ENCODE measurements at regions not wholly inside any gene's neighbourhood (a gene's known extent, or its start where the extent isn't known, plus 50 kb on each side); places are given as distances from the start of the nearest gene placed in this dataset.
A peak's percentile ranks its signal among the peaks of the same experiment; 100 is the strongest.

DNA sequence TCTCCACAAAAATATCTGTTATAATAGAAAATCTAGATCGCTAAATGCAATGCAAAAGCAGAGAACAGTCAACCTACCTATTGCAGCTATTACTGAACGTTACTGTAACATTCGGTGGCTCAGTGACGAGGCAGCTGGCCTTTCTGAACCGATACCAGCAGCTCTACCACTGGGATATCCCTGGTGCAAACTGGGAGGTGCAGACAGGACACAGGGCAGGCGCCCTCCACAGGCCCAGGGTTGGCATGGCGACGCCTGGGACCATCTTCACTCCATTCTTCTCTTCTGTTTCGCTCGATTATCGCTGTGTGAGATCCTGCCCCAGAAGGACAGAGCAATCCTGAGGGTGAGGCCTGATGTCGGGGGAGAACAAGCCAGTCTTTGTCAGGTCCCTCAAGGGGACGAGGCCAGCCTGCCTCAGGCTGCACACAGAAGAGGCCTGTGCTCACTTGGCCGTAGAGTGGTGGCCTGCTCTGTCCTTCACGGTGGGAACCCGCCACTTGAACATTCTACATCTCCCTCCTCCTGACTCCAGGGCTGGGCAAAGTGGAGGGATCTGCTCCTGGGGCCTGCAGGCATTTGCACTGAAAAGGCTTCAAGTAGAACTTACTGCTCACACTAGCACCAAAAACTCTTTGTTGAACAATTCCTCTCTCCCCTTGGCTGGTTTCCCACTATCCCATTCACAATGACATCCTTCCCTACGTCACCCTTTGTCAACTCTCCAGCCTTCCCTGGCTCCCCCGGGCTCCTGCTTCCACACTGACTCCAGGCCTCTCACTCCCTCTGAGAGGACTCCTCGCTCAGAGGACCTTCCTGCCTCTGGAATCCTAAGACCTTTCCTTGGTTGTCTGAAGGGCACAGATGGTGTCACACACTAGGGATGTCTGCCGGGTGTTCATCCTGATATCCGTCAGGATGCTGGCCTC, 49.7 kb downstream of the CYRIA start:
- no peak for DNase-seq (ENCODE audit: low spot score)

DNA sequence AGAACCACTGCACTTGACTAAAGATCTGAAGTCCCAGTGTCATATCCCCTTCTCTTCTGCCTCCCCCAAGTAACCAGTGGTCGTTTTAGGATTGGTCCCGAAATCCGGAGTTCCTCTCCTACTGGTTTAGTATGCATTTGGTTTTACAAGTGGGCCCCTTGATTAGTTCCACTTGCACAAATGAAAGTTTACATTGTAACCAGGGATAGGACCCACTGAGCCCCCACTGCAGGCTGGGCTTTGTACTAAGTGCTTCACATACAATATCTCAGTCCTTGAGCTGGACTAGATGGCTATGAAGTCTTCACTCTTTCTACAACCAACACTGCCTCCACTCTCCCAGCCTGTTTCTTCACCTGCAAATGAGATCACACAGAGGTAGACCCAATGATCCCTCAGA, 50.4 kb downstream of the CYRIA start:
- DNase-seq (ENCODE audit: low spot score): no peak

- DNase-seq (ENCODE audit: low spot score): no peak
Observed at GRCh38 chr2:16614314-16614860, 51.2 kb downstream of the CYRIA start.

DNA sequence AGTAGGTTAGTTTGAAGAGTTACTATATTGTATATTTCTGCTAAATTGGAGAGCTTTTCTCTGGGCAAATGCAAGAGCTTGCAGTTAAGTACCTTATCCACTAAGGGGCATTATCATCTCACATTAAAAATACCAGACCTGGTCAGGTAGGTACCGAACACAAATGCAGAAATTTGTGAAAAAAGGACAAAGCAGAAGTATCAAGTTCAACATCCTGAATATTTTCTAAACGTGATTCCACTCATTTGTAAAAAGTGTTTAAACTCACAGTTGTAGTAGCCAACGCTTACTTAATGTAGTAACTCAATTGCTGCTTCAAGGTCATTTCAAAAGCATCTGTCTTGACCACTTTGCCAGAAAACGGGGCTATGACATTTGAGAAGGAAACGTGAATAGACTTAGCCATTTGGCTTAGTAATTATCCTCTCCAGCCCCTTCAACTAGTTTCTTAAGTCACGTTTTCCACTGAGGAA, 52.1 kb downstream of the CYRIA start:
- no peak for DNase-seq (ENCODE audit: low spot score)

DNA sequence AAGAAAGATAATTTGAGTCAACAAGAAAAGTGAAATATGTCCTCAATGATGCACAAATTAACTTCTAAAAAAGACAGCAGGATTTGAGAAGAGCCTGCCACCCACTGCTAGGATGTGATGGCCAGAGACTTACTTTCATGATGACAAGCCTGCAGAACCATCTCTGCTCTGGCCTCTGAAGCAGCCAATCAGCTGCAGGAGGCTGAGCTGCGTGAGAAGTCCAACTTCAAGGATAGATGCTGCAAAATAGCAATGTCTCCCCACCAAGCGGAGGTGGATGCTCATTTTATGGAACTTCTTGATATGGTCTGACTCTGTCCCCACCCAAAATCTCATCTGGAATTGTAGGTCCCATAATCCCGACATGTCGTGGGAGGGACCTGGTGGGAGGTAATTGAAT, 53.1 kb downstream of the CYRIA start:
- no peak for DNase-seq (ENCODE audit: low spot score)

DNA sequence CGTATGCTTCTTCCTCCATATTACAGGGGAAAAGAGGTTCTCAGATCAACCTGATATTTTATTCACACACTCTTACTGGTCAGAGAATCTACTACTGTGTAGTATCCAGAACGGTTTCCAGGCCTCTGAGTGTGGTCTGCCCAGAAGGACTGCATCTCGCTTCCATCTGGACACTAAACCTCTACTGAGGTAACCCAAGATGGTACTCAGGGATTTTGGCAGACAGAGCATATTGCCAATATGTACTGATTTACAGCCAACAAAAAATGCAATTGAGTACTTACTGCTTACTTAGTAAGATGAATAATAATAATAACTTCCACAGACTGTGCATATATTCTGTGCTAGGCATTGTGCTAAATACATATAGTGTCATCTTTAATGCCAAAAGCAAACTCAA, 55.8 kb downstream of the CYRIA start:
- no peak for DNase-seq (ENCODE audit: low spot score)

DNA sequence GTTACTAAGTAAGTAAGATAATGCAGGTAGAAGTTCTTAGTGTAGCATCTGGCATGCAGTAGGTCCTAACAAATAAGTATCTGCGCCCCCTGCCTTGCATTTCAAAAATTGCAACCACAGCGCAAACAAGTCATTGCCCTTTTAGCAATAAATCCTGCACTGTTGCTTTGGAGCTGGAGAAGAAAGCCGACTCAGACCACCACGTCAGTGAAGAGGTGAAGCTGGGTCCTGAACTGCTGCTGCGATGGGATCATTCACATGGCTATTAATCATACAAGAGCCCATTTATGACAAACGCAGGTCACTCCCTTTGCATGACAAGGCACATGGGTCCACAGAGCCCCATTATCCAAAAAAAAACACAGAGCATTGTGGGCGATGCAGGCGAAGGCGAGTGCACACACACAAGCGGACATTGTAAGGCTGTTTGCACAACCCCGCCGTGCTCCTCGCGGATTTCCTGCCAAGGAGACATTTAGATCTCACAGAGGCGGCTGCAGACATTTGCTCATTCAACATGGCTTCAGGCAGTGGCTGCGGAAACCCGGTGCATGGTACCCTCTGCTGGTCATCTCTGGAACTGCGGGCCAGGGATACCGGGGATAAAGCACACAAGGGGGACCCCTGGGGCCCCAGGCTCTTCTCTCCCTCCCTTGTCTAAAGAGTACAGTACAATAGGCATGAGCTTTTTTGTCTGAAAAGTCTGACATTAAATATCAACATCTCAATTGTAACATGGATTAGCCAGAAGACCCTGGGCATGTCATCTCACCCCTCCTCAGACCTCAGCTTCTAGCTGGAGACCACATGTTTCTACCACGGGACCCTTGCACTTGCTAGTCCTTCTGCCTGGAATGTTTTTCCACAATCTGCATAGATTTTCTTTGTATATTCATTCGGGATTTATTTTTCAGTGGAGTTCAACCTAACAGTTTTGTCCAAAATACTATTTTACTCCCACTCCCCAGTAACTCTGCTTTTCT, 56.7 kb downstream of the CYRIA start:
- DNase-seq (ENCODE audit: low spot score): peak; percentile 90

GRCh38 chr2:16607301-16607700, 58.3 kb downstream of the CYRIA start:
- DNase-seq (ENCODE audit: low spot score): no peak

GRCh38 chr2:16604236-16604635, 61.4 kb downstream of the CYRIA start:
- DNase-seq (ENCODE audit: low spot score): no peak

DNA sequence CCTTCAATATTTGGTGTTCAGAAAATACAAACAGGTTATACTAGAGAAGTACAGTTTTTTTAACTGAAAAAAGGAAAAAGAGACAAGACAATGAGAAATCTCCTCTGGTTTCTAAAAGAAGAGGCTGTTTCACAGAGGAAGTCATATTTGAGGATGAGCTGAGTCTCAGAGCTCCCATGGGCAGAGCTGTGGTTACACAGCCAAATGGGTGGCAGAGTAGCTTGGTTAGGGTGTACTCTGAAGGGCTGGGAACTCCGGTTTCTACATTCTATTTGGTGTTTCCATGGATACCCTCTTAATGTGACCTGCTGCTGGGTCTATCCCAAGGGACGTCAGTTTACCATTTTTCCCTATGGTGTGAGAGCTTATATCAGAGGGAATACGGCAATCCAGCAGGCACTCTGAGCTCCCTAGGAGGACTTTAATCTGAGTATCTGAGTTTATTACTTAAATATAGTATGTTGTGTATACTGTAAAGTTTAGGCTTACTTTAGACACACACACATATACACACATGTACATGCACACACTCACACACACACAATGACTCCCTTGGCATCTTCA, 74.2 kb downstream of the CYRIA start:
- DNase-seq (ENCODE audit: low spot score): no peak

- DNase-seq (ENCODE audit: low spot score): no peak
Observed at GRCh38 chr2:16589465-16589864, 76.2 kb downstream of the CYRIA start.

DNA sequence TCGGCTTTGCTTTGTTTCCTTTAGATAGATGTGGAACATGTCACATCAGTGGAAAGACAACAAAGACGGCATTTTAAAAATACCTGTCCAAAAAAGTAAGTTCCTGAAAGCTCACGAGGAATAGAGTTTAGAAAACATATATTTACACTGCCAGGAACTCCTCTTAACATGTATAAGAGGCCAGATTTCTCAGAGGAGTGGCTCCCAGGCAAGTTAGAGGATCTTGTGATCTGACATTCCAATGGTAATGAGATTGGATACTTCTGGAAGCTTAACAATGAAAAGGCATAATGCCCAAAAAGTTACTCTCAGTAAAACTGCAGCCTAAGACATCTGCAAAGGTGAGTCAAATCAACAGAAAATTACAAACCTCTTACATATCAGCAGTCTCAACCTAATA, 77.1 kb downstream of the CYRIA start:
- DNase-seq (ENCODE audit: low spot score): no peak

DNA sequence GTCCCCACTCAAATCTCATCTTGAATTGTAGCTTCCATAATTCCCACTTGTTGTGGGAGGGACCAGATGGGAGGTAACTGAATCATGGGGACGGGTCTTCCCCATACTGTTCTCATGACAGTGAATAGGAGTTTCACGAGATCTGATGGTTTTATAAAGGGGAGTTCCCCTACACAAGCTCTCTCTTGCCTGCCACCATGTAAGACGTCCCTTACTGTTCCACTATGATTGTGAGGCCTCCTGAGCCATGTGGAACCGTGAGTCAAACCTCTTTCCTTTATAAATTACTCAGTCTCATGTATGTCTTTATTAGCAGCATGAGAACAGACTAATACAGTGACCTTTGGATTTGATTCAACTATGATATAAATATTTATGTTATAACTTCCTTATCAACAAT, 78.0 kb downstream of the CYRIA start:
- no peak for DNase-seq (ENCODE audit: low spot score)

GRCh38 chr2:16584824-16585540, 80.7 kb downstream of the CYRIA start:
- no peak for DNase-seq (ENCODE audit: low spot score)

- DNase-seq (ENCODE audit: low spot score): no peak
Observed at GRCh38 chr2:16584084-16584483, 81.5 kb downstream of the CYRIA start.

- no peak for DNase-seq (ENCODE audit: low spot score)
Observed at GRCh38 chr2:16581241-16581640, 84.4 kb downstream of the CYRIA start.

DNA sequence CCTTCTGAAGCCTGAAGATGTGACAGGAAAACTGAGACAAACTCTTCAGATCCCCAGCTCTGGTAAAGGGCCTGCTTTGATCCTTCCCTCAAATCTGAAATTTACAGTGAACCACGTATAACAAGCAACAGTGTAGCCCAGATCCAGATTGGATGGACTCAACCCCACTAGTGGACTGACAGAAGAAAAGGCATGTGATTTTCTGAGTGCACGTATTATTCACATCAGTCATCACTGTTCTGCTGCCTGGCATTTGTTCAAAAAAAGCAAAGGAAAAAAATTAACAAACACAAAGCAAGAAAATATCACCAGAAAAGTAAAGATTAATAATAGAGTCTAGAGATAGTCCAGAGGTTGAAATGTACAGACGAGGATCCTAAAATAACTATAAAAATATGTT, 87.6 kb downstream of the CYRIA start:
- no peak for DNase-seq (ENCODE audit: low spot score)

- DNase-seq (ENCODE audit: low spot score): no peak
Observed at GRCh38 chr2:16570516-16570915, 95.1 kb downstream of the CYRIA start.

- DNase-seq (ENCODE audit: low spot score): no peak
Observed at GRCh38 chr2:16568998-16569784, 96.4 kb downstream of the CYRIA start.

- DNase-seq (ENCODE audit: low spot score): no peak
Observed at GRCh38 chr2:16566701-16567100, 98.9 kb downstream of the CYRIA start.

Measured in ureter (tissue), 1 donor.